H54 (cell line): ENCODE measurements at regions not wholly inside any gene's neighbourhood (a gene's known extent, or its start where the extent isn't known, plus 50 kb on each side); places are given as distances from the start of the nearest gene placed in this dataset.
"Not testable (repeated sequence)": the region's sequence is repeated elsewhere in the genome, so short reads cannot be mapped to it uniquely, and the experiment has no call there.

Experiments used
- DNase-seq: peaks from one replicate; pipeline ENCODE4 v3.0.0; 2011; ENCODE audit warnings: low spot score, mixed read lengths; ENCODE audit not compliant: insufficient read length
- FAIRE-seq: peaks from 3 replicates; lab custom pipeline; 2011; peaks lifted over from hg19 to GRCh38; lab: Jason Lieb, UNC
- POLR2A ChIP-seq: IDR thresholded peaks from 2 replicates; pipeline ENCODE4 v1.6.1; 2011; ENCODE audit warnings: low read depth, mild to moderate bottlenecking, low read length

DNA sequence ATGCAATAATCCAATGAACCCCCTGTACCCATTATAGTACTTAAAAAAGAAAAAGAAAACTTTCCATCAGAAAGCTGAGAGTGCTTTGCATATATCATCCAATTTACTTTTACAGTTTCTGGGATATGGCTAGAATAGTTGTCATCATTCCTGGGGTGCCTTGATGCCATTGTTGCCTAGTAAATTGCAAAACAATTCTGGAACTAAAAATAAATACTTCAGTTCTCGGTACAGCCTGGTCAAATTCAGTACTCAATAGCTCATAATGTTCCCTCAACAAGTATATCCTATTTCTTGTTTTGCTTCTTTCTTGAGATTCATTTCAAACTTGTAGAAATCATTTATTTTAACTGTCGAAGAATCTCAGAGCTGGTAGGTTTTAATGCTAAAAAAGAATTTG is 334.7 kb upstream of the MDFIC2 start:
- no peak for TF ChIP-seq POLR2A
- FAIRE-seq = no peak
- no peak for DNase-seq

DNA sequence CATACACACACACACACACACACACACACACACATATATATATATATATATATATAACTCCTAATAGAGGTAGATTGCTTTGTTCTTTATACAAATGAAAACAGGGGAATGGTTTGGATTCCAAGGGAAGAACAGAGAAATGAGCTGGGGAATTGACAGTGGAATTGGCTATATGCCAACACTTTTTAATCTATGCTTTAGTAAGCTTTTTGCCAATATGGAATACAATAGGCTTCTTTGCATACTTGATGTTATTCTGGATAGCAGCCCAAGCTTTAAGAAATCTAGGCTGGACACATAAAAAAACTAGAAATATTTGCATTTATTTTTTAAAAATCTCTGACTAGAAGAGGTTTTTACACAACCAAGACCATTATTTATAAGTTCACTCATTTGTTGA is 334.2 kb upstream of the MDFIC2 start:
- DNase-seq (no peak), FAIRE-seq (no peak)
- no peak for TF ChIP-seq POLR2A

DNA sequence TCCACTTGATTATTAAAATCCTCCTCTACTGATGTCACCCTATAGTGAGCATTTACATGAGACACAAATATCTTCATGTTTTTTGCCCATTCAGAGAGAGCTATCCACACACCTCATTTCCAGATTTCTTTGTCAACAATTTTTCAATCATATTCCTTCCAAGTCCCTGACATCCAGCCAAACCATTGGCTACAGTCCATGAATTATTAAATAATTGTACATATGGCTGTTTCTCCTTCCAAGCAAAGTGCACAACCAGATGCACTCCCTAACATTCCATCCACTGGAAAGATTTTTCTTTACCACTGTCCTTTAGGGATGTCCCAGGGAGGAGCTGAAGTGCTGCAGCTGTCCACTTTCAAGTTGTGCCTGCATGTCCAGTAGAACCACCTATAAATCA is 328.0 kb upstream of the MDFIC2 start:
- FAIRE-seq = no peak
- no peak for DNase-seq
- no peak for TF ChIP-seq POLR2A

DNA sequence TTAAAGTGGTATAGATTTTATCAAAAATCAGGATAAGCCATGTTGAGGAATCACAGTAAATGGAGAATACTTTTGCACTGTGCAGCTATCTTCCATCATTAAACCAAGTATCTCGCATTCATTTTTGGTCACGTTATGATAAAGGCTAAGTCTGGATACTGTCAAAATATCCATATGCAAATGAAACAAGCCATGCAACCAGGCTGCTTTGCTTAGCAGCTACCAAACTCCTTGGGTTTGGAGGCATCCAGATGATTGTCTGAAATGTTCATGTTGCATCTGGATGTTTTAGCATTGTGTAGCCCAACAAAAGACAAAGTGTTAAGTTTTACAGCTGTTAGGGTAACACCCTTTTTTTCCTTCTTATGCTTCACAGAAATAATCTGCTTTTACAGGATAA is 322.9 kb upstream of the MDFIC2 start:
- no peak for FAIRE-seq
- no peak for TF ChIP-seq POLR2A
- DNase-seq = no peak

DNA sequence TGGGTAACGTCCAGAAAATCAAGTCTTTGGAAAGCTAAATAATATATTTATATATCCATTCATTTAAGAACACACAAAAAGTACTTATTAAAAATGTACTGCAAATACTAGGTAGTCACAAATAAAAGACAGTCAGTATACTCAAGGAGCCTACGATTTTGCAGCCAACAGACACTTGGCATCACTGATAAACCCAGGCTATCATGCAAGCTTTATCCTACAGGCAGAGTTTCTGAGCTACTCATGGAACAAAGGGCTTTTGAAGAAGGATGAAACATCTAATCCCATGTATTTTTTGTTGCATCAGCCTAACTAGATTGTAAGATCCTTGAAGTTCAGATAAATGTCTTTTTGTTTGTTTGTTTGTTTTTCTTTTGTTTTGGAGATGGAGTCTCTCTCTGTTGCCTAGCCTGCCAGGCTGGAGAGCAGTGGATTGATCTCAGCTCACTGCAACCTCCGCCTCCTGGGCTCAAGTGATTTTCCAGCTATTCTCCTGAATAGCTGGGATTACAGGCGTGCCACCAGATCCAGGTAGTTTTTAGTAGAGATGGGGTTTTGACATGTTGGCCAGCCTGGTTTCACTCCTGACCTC is 319.4 kb upstream of the MDFIC2 start:
- FAIRE-seq (no peak), DNase-seq (no peak)
- no peak for TF ChIP-seq POLR2A

DNA sequence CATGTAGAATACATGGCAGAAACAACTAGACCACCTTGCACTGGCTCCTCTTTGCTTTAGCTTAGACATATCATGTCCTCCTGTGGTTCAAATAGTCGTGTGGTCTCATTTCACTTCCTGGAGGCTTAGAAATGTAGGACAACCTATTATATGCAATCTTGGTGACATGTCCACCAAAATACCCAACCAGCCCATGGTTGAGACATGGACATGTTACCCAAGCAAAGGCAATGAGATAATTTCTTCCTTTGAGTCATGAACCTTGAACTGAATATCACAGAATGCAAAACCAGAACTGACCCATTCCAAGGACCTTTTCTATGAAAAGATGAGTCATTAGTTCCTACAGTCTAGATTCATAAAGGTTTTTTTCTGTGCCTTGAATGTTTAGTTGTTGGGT is 309.0 kb upstream of the MDFIC2 start:
- DNase-seq (no peak), FAIRE-seq (no peak)
- TF ChIP-seq POLR2A = no peak

DNA sequence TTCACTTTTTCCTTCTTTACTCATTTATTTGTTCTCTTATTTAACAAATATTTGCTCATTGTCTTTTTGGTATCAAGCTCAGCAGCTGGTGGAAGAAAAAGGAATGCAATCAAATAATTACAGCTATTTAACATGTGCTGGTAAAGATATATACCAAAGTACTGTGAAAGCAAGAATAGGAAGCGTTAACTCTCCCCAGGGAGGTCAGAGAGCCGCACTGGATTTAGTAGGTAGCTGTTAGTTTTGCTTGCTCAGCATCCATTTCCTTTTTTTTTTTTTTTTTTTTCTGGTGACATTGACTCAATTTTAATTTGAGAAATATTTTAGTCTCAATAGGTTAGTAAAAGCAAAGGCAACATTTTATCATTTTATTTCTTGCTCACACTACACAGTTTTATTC is 308.5 kb upstream of the MDFIC2 start:
- FAIRE-seq (no peak), DNase-seq (no peak)
- TF ChIP-seq POLR2A = no peak

DNA sequence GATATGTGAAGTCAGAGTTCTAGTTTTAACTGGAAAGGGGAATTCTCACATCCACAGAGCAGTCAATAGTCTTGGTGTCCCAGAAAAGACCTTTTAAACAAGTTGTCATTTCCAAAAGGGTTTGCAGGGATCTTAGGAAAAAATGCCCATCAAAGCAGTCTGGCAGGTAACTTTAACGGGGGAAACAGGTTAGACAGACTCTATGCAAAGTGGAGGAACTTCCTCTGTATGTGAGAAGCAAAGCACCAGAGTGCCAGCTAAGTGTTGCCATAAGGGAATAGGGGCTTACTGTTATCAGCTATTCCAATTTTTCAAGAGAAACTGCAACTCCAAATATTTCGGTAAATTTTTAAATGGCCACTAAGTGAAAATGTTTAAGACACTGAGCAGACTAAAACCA is 307.9 kb upstream of the MDFIC2 start:
- TF ChIP-seq POLR2A = no peak
- DNase-seq = no peak
- no peak for FAIRE-seq

DNA sequence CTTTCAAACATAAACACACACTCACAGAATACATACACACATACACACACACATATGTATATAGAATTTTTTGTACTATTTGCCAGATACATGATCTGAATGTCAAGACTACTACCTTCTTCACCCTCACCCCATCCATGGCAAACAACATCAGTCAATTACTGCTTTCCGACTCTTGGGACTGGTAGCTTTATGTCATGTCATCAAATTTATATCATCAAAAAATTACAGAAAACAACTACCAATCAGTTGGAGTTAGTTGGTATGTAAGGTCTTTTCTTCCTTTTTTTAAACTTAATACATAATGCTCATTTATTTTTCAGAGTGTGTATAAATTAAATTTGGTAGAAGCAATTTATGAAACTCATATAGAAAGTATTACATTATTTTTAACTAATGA is 305.7 kb upstream of the MDFIC2 start:
- FAIRE-seq (no peak), DNase-seq (no peak)
- TF ChIP-seq POLR2A = no peak

DNA sequence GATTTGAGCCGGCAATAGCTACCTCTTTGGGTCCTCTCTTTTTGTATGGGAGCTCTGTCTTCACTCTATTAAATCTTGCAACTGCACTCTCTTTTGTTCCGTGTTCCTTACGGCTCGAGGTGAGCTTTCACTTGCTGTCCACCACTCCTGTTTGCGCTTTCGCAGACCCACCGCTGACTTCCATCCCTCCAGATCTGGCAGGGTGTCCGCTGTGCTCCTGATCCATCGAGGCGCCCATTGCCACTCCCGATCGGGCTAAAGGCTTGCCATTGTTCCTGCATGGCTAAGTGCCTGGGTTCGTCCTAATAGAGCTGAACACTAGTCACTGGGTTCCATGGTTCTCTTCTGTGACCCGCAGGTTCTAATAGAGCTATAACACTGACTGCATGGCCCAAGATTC is 304.9 kb upstream of the MDFIC2 start:
- not testable (repeated sequence) for FAIRE-seq, DNase-seq

DNA sequence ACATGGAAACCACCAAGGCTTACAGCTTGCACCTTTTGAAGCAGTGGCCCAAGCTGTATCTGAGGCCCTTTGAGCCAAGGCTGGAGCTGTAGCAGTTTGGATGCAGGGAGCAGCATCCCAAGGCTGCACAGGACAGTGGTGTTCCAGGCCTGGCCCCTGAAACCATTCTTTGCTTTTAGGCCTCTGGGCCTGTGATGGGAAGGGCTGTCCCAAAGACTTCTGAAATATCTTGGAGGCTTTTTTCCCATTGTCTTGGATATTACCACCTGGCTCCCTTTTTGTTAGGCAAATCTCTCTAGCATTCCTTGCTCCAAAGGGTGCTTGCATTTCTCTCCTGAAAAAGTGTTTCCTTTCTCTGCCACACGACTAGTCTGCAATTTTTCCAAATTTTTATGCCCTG is 302.8 kb upstream of the MDFIC2 start:
- TF ChIP-seq POLR2A = no peak
- FAIRE-seq (no peak), DNase-seq (no peak)

DNA sequence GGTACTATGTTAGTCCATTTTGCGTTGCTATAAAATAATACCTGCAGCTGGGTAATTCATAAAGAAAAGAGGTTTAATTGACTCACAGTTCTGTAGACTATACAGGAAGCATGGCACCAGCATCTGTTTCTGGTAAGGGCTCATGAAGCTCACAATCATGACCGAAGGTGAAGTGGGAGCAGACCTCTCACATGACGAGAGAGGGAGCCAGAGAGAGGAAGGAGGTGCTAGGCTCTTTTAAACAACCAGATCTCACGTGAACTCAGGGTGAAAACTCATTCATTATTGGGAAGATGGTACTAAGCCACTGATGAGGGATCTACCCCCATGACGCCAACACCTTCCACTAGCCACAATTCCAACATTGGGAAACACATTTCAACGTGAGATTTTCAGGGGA is 301.7 kb upstream of the MDFIC2 start:
- no peak for FAIRE-seq
- no peak for DNase-seq
- no peak for TF ChIP-seq POLR2A

DNA sequence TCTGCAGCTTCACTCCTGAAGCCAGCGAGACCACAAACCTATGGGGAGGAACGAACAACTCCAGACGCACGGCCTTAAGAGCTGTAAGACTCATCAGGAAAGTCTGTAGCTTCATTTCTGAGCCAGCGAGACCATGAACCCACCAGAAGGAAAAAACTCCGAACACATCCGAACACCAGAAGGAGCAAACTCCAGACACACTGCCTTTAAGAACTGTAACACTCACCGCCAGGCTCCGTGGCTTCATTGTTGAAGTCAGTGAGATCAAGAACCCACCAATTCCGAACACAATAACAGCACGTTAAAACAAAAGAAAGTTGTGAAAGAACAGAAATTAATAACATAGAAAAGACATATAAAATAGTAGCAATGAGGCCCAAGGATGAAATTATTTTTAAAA is 300.5 kb upstream of the MDFIC2 start:
- TF ChIP-seq POLR2A = no peak
- DNase-seq (no peak), FAIRE-seq (no peak)

DNA sequence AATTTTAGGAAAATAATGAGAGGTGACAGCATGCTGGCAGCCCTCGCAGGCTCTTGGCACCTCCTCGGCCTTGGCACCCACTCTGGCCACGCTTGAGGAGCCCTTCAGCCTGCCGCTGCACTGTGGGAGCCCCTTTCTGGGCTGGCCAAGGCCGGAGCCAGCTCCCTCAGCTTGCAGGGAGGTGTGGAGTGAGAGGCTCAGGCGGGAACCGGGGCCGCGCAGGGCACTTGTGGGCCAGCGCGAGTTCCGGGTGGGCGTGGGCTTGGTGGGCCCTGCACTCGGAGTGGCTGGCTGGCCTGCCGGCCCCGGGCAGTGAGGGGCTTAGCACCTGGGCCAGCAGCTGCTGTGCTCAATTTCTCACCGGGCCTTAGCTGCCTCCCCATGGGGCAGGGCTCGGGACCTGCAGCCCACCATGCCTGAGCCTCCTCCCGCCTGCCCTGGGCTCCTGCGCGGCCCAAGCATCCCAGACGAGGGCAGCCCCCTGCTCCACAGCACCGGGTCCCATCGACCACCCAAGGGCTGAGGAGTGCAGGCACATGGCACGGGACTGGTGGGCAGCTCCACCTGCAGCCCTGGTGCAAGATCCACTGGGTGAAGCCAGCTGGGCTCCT is 299.3 kb upstream of the MDFIC2 start:
- DNase-seq, FAIRE-seq: not testable (repeated sequence)

DNA sequence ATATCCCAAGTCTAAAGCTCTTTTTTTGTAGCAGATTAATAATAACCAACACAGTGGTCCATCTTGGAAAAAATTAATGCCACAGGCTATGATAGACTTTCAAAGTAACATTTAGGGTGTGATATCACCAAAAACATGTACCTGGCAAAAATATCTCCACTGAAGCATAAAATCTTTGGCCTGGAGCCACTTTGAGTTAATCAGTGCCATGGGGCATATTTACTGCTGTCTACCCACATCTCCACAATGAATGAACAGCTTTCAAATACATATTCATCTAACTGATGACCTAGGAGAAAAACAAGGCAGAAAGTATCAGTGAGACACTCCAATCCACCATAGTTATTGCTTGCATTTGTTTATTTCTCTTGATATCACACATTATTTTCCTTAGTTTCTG is 296.0 kb upstream of the MDFIC2 start:
- FAIRE-seq (no peak), DNase-seq (no peak)
- TF ChIP-seq POLR2A = no peak
